AG04450 (cell line): ENCODE measurements at regions not wholly inside any gene's neighbourhood (a gene's known extent, or its start where the extent isn't known, plus 50 kb on each side); places are given as distances from the start of the nearest gene placed in this dataset.

Experiments used
- CTCF ChIA-PET: fragments of 300-600, 350-600 bp; formaldehyde crosslinking; extraction: SDS; loops from one replicate; lab custom pipeline; 2022; ENCODE audit warnings: antibody characterized with exemption, inconsistent platforms; lab: Charles Lee
- POLR2A ChIA-PET: fragments of 350-600 bp; formaldehyde crosslinking; extraction: SDS; loops from one replicate; lab custom pipeline; 2021; ENCODE audit warnings: antibody characterized with exemption, inconsistent platforms; lab: Yijun Ruan, JAX
- DNase-seq: peaks from one replicate; pipeline ENCODE4 v3.0.0-alpha.2; 2011; ENCODE audit warnings: low read depth, low spot score
- H3K27ac ChIP-seq: one replicate; pipeline ENCODE4 v1.5.1; 2012; ENCODE audit warnings: low read depth, low read length, control low read depth
- H3K27me3 ChIP-seq: one replicate; pipeline ENCODE4 v1.6.0; 2012; ENCODE audit warnings: low read length; ENCODE audit not compliant: control insufficient read depth, insufficient read depth
- H3K4me3 ChIP-seq: 2 replicates; pipeline ENCODE4 v1.5.1; 2011; ENCODE audit warnings: mild to moderate bottlenecking, low read depth, low read length, control low read depth
- H3K9me3 ChIP-seq: 2 replicates; pipeline ENCODE4 v1.5.1; 2012; ENCODE audit warnings: low read length; ENCODE audit not compliant: control insufficient read depth, insufficient read depth
- CTCF ChIP-seq: IDR thresholded peaks from 2 replicates; pipeline ENCODE4 v1.5.1; 2011; ENCODE audit warnings: low read depth, low read length, control low read depth, inconsistent platforms

DNA sequence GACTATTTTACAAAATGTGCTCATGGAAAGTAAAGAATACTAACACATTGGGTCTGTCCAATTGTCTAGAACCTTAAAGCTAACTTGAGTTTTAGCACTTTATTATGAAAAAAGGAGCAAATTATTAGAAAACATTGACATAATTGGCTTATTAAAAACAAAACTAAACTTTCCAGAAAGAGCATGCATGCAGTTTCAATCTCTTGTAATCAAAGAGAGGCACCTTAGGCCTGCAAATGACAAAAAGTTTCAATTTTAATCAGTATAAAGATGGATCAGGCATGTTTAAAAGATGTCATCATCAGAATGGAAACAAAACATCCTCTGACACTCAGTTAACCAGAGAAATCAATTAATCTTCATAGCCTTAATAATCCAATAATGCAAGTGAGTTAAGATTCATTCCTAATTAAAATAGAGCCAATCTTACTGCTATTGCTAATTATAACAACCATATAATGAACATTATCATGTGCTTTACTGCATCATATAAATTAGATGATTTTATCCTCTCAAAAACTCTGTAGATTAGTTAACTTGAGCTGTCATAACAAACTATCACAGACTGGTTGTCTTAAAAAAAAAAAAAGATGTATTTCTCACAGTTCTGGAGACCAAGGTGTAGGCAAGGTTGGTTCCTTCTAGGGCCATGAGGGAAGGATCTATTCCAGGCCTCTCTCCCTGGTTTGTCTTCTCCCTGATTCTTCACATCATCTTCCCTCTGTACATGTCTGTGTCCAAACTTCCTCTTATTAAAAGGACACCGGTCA, 131.4 kb downstream of the RPAP3 start:
- H3K27ac ChIP-seq, result no peak overlapping the region
- DNase-seq, result no peak
- H3K27me3 ChIP-seq, result peaks cover 17% of the 10 kb centered on the region
- ChIA-PET POLR2A (no interaction called here), CTCF (no interaction called here)
- no peak overlapping the region for H3K4me3 ChIP-seq
- TF ChIP-seq CTCF, result no peak
- H3K9me3 ChIP-seq, result no peaks in the 10 kb centered on the region

DNA sequence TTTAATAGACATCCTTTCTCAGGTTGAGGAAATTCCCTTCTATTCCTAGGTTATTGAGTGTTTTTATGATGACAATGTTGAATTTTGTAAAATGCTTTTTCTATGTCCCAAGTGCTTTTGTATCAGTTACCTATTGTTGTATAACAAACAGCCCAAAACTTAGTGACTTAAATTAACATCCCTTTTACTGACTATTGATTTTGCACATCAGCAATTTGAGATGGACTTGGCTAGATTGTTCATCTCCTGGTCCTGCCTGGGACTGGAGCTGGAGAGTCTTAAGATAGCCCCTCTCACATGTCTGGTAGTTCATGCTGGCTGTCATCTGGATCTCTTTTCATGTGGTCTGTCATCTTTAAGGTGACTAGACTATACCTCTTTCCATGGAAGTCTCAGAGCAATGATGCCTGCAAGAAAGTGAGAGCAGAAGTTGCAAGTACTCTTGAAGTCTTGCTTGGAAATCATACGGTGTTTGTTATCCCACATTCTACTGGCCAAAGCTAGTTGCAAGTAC, 132.6 kb downstream of the RPAP3 start:
- no peak for TF ChIP-seq CTCF
- POLR2A ChIA-PET, result no interaction called here
- CTCF ChIA-PET, result no interaction called here

GRCh38 chr12:47570151-47570550, 135.7 kb downstream of the RPAP3 start:
- no peak overlapping the region for H3K4me3 ChIP-seq
- no peak for TF ChIP-seq CTCF
- H3K9me3 ChIP-seq, result no peaks in the 10 kb centered on the region
- no peak for DNase-seq
- CTCF ChIA-PET, result interaction anchor here (0.6 to 1.3 kb wide), 2 partner anchors 23 to 220 kb away, joined by 3 read pairs; no protein-coding TSS in a partner anchor
- H3K27me3 ChIP-seq, result peaks cover 15% of the 10 kb centered on the region
- POLR2A ChIA-PET, result no interaction called here
- H3K27ac ChIP-seq, result no peak overlapping the region

More for the DNA sequence above, 132.6 kb downstream of the RPAP3 start:
- H3K4me3 ChIP-seq, result no peak overlapping the region
- H3K27ac ChIP-seq, result no peak overlapping the region
- peaks cover 17% of the 10 kb centered on the region for H3K27me3 ChIP-seq
- DNase-seq, result no peak
- H3K9me3 ChIP-seq, result no peaks in the 10 kb centered on the region

DNA sequence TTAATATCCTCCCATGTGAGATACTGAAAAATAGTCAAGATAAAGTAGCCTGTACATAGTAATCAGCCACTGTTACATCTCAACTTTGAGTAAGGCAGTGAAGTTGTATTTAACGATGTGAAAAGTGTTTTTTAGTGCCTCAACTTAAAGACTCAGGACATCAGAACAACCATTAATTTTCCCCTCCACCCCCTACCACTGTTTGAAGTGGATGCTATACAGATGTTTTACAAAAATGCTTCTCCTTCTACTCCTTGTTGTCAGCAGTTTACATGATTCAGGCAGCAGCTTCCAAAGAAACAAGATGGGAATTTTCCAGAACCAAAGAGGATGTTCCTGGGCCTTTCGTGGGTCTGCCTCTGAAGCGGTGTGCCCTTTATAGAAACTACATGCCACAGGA, 143.6 kb downstream of the RPAP3 start:
- Histone ChIP-seq H3K9me3 (no peaks in the 10 kb centered on the region), H3K4me3 (no peak overlapping the region), H3K27me3 (peaks cover 12% of the 10 kb centered on the region), H3K27ac (no peak overlapping the region)
- POLR2A ChIA-PET, result no interaction called here
- no peak for TF ChIP-seq CTCF
- no peak for DNase-seq
- CTCF ChIA-PET, result no interaction called here

- TF ChIP-seq CTCF, result no peak
- H3K4me3 ChIP-seq, result no peak overlapping the region
- ChIA-PET POLR2A (no interaction called here), CTCF (no interaction called here)
- DNase-seq, result no peak
- peaks cover 12% of the 10 kb centered on the region for H3K27me3 ChIP-seq
- no peak overlapping the region for H3K27ac ChIP-seq
- no peaks in the 10 kb centered on the region for H3K9me3 ChIP-seq
Measured at GRCh38 chr12:47561746-47562145, 144.1 kb downstream of the RPAP3 start.
